Naive thymus-derived CD8-positive, alpha-beta T cell (primary cell): ENCODE measurements at regions not wholly inside any gene's neighbourhood (a gene's known extent, or its start where the extent isn't known, plus 50 kb on each side); places are given as distances from the start of the nearest gene placed in this dataset.

Experiments
- ATAC-seq, 2 donors: fragments of 150-1000 bp; cut with Tn5 transposase in 1 of 2; sonication (Bioruptor Pico), chemical (Tn5 transposase) in 1 of 2; 1 replicate in 1 of 2; 2 replicates in 1 of 2; pipeline ENCODE4 v1.10.0; 2021; ENCODE audit warnings: mild to moderate bottlenecking in 2 of 2, moderate library complexity in 2 of 2
- POLR2A ChIA-PET: fragments of 350-600 bp; sonication (Branson Sonifier 250); formaldehyde crosslinking; loops from one replicate; lab custom pipeline; 2021; ENCODE audit warnings: antibody characterized with exemption; lab: Charles Lee
- DNase-seq, 10 donors: peaks; one replicate each; pipeline versions ENCODE4 v3.0.0 to v3.0.0-alpha.2; 2020 to 2022
- H3K27ac Mint-ChIP-seq, 10 donors: one replicate each; pipeline ENCODE4 v1.8.0; 2020 to 2022; ENCODE audit warnings: mild to moderate bottlenecking in 10 of 10, mixed read lengths in 10 of 10, moderate library complexity in 4 of 10, inconsistent platforms in 1 of 10
- H3K27me3 Mint-ChIP-seq, 5 donors: one replicate each; pipeline ENCODE4 v1.8.0; 2021 to 2022; ENCODE audit warnings: mixed read lengths in 5 of 5
- H3K36me3 Mint-ChIP-seq, 3 donors: one replicate each; pipeline ENCODE4 v1.8.0; 2020 to 2022; ENCODE audit warnings: mixed read lengths in 3 of 3, mild to moderate bottlenecking in 2 of 3, inconsistent platforms in 1 of 3
- H3K4me1 Mint-ChIP-seq, 4 donors: one replicate each; pipeline ENCODE4 v1.8.0; 2021 to 2022; ENCODE audit warnings: mixed read lengths in 4 of 4
- H3K4me3 Mint-ChIP-seq, 10 donors: one replicate each; pipeline ENCODE4 v1.8.0; 2020 to 2022; ENCODE audit warnings: mild to moderate bottlenecking in 10 of 10, mixed read lengths in 10 of 10, moderate library complexity in 6 of 10, inconsistent platforms in 1 of 10
- H3K9me3 Mint-ChIP-seq, 9 donors: one replicate each; pipeline ENCODE4 v1.8.0; 2020 to 2022; ENCODE audit warnings: mixed read lengths in 9 of 9, mild to moderate bottlenecking in 3 of 9, inconsistent platforms in 1 of 9, moderate library complexity in 1 of 9

GRCh38 chr4:136855886-136856285 lies 676.4 kb downstream of the PCDH18 start:
- no peaks in the 10 kb centered on the region for H3K27me3 Mint-ChIP-seq
- peaks cover 0 to 5% (median 0%) of the 10 kb centered on the region in 3 donors for H3K36me3 Mint-ChIP-seq
- no peak for ATAC-seq
- POLR2A ChIA-PET, result no interaction called here
- no peak overlapping the region for H3K27ac Mint-ChIP-seq
- H3K4me3 Mint-ChIP-seq, result no peak overlapping the region
- peaks cover 0 to 8% (median 0%) of the 10 kb centered on the region in 9 donors for H3K9me3 Mint-ChIP-seq
- DNase-seq, result no peak
- H3K4me1 Mint-ChIP-seq, result no peaks in the 10 kb centered on the region

DNA sequence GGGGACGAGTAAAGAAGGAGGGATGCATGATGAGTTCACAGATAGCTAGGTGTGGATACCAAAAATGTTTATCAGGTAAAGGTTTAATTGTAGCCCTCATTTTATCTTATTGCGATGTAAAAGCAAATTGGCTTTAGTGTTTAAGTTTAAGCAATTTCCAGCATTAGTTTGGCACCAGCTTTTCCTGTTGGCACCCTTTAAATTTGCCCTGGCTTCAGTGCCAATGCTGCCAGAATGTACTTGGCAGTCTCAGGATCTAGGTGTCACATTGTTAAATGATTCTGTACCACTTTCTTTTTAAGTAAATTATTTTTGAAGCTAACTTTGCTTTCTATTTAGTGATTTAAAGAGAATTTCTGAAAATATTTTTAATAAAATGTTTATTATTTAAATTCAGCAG lies 681.8 kb downstream of the PCDH18 start:
- Mint-ChIP-seq H3K36me3 (peaks cover 0 to 10% (median 0%) of the 10 kb centered on the region in 3 donors), H3K4me1 (no peaks in the 10 kb centered on the region), H3K27ac (no peak overlapping the region), H3K4me3 (no peak overlapping the region), H3K27me3 (no peaks in the 10 kb centered on the region), H3K9me3 (peaks cover 0 to 14% (median 6%) of the 10 kb centered on the region in 9 donors)
- DNase-seq (no peak), ATAC-seq (no peak)
- POLR2A ChIA-PET, result no interaction called here

DNA sequence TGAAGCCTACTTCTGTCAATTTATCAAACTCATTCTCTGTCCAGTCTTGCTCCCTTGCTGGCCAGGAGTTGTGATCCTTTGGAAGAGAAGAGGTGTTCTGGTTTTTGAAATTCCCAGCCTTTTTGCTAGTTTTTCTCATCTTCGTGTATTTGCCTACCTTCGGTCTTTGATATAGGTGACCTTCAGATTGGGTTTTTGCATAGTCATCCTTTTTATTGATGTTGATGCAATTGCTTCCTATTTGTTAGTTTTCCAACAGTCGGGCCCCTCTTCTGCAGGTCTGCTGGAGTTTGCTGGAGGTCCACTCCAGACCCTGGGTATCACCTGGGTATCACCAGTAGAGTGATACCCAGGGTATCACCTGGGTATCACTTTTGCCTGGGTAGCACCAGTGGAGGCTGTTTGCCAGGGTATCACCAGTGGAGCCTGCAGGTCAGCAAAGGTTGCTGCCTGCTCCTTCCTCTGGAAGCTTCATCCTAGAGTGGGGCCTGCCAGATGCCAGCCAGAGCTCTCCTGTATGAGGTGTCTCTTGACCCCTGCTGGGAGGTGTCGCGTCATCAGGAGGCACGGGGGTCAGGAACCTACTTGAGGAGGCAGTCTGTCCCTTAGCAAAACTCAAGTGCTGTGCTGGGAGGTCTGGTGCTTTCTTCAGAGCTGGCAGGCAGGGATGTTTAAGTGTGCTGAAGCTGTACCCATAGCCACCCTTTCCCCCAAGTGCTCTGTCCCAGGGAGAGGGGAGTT lies 684.2 kb downstream of the PCDH18 start:
- DNase-seq, result no peak
- Mint-ChIP-seq H3K27me3 (no peaks in the 10 kb centered on the region), H3K4me3 (no peak overlapping the region), H3K4me1 (no peaks in the 10 kb centered on the region), H3K9me3 (peaks cover 0 to 18% (median 5%) of the 10 kb centered on the region in 9 donors), H3K36me3 (peaks cover 0 to 5% (median 0%) of the 10 kb centered on the region in 3 donors), H3K27ac (no peak overlapping the region)
- POLR2A ChIA-PET, result no interaction called here
- no peak for ATAC-seq

DNA sequence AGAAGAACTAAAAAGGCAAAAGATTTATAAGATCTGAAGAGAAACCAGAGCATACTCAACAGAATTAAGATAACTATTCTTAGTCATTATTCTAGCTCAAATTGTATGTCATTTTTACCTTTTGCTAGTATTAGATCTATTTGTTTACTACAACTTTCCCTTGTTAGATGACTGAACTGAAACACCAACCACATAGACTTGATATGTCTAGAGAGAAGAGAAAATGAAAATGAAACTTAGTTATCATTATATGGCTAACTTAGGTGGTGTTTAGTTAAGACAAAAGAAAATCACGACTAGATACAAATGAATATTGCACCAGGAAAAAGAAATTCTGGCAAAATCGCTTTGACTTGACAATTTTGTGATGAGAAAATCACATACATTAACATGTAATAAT lies 690.8 kb downstream of the PCDH18 start:
- ATAC-seq (no peak), DNase-seq (no peak)
- POLR2A ChIA-PET, result no interaction called here
- H3K9me3 Mint-ChIP-seq, result peaks cover 0 to 18% (median 10%) of the 10 kb centered on the region in 9 donors
- H3K36me3 Mint-ChIP-seq, result peaks cover 0 to 5% (median 0%) of the 10 kb centered on the region in 3 donors
- no peak overlapping the region for H3K4me3 Mint-ChIP-seq
- H3K27me3 Mint-ChIP-seq, result no peaks in the 10 kb centered on the region
- H3K27ac Mint-ChIP-seq, result no peak overlapping the region
- H3K4me1 Mint-ChIP-seq, result no peaks in the 10 kb centered on the region

- no peak for DNase-seq
- no peak for ATAC-seq
- no peaks in the 10 kb centered on the region for H3K36me3 Mint-ChIP-seq
- H3K4me1 Mint-ChIP-seq, result no peaks in the 10 kb centered on the region
- H3K27ac Mint-ChIP-seq, result no peak overlapping the region
- no peaks in the 10 kb centered on the region for H3K27me3 Mint-ChIP-seq
- no peak overlapping the region for H3K4me3 Mint-ChIP-seq
- peaks cover 0 to 14% (median 2%) of the 10 kb centered on the region in 9 donors for H3K9me3 Mint-ChIP-seq
- POLR2A ChIA-PET, result no interaction called here
Measured at GRCh38 chr4:136838607-136839006, 693.7 kb downstream of the PCDH18 start.

- H3K27me3 Mint-ChIP-seq, result no peaks in the 10 kb centered on the region
- H3K27ac Mint-ChIP-seq, result no peak overlapping the region
- H3K36me3 Mint-ChIP-seq, result no peaks in the 10 kb centered on the region
- H3K4me1 Mint-ChIP-seq, result no peaks in the 10 kb centered on the region
- DNase-seq (no peak), ATAC-seq (no peak)
- POLR2A ChIA-PET, result no interaction called here
- H3K9me3 Mint-ChIP-seq, result peaks cover 0 to 6% (median 0%) of the 10 kb centered on the region in 9 donors
- no peak overlapping the region for H3K4me3 Mint-ChIP-seq
Measured at GRCh38 chr4:136831553-136831952, 700.7 kb downstream of the PCDH18 start.

- no peaks in the 10 kb centered on the region for H3K27me3 Mint-ChIP-seq
Measured at GRCh38 chr4:136829280-136829679, 703.0 kb downstream of the PCDH18 start.

DNA sequence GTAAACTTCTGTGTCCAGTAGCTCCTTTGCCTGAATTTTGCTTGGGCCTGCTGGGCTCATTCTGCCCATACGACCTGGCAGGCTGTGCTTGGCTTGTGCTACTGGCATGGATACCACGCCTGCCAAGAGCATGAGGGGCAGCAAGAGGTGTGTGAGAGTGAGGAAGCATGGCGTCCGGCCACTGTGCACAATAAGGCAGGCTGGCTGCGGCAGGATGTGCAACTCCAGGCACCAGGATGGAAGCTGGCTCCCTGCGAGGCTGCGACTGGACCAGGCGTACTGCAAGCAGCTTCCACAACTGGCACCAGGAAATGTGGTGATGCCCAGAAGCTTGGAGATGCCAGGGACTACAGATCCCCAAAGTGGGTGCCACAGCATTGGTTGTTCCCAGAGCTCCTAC lies 709.3 kb downstream of the PCDH18 start:
- Mint-ChIP-seq H3K36me3 (no peaks in the 10 kb centered on the region), H3K4me1 (no peaks in the 10 kb centered on the region), H3K4me3 (no peak overlapping the region), H3K27me3 (no peaks in the 10 kb centered on the region), H3K9me3 (peaks cover 0 to 2% (median 0%) of the 10 kb centered on the region in 9 donors), H3K27ac (no peak overlapping the region)
- ATAC-seq, result no peak
- POLR2A ChIA-PET, result no interaction called here
- DNase-seq, result no peak

More at GRCh38 chr4:136829280-136829679, 703.0 kb downstream of the PCDH18 start:
- Mint-ChIP-seq H3K4me3 (no peak overlapping the region), H3K9me3 (peaks cover 0 to 4% (median 0%) of the 10 kb centered on the region in 9 donors), H3K36me3 (no peaks in the 10 kb centered on the region), H3K27ac (no peak overlapping the region), H3K4me1 (no peaks in the 10 kb centered on the region)
- POLR2A ChIA-PET, result no interaction called here
- ATAC-seq (no peak), DNase-seq (no peak)

DNA sequence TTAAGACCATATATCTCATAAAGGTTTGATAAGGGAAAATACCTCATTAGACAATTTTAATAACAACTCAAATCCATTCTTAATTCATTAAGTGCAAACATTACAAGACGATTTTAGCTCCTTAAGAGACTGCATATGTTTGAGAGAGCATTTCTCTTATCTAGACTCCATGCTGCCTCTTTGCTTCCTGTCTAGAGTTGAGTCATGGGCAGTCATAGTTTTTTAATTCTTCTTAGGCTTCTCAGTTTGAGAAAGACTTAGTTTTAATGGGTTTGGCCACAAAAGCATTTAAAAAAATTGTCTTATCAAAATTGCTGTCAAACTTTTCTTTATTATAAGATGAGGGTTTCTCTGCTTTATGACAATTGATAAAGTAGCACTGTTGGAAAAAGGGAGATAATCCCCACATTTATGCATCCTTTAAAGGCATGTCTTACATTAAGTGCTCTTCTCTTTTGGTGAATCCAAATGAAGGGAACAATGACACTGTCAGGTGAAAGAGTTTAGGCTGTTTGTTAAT lies 713.4 kb downstream of the PCDH18 start:
- Mint-ChIP-seq H3K27ac (no peak overlapping the region), H3K4me1 (no peaks in the 10 kb centered on the region), H3K27me3 (no peaks in the 10 kb centered on the region), H3K9me3 (no peaks in the 10 kb centered on the region), H3K36me3 (no peaks in the 10 kb centered on the region), H3K4me3 (no peak overlapping the region)
- no peak for ATAC-seq
- DNase-seq, result no peak
- POLR2A ChIA-PET, result no interaction called here

- Mint-ChIP-seq H3K4me1 (no peaks in the 10 kb centered on the region), H3K27me3 (no peaks in the 10 kb centered on the region), H3K4me3 (no peak overlapping the region)
Measured at GRCh38 chr4:136812100-136812880, 720.0 kb downstream of the PCDH18 start.

GRCh38 chr4:136811496-136812077 lies 720.7 kb downstream of the PCDH18 start:
- Mint-ChIP-seq H3K27ac (no peak overlapping the region), H3K27me3 (no peaks in the 10 kb centered on the region), H3K9me3 (peaks cover 0 to 3% (median 0%) of the 10 kb centered on the region in 9 donors), H3K36me3 (no peaks in the 10 kb centered on the region), H3K4me1 (no peaks in the 10 kb centered on the region), H3K4me3 (no peak overlapping the region)
- no peak for ATAC-seq
- DNase-seq, result no peak
- POLR2A ChIA-PET, result no interaction called here

More at GRCh38 chr4:136812100-136812880, 720.0 kb downstream of the PCDH18 start:
- no peak for ATAC-seq
- Mint-ChIP-seq H3K36me3 (no peaks in the 10 kb centered on the region), H3K27ac (peak overlapping the region in 1 of 10 donors; percentile 78), H3K9me3 (peaks cover 0 to 3% (median 0%) of the 10 kb centered on the region in 9 donors)
- DNase-seq, result peak in 1 of 10 donors; percentile 61
- POLR2A ChIA-PET, result no interaction called here

DNA sequence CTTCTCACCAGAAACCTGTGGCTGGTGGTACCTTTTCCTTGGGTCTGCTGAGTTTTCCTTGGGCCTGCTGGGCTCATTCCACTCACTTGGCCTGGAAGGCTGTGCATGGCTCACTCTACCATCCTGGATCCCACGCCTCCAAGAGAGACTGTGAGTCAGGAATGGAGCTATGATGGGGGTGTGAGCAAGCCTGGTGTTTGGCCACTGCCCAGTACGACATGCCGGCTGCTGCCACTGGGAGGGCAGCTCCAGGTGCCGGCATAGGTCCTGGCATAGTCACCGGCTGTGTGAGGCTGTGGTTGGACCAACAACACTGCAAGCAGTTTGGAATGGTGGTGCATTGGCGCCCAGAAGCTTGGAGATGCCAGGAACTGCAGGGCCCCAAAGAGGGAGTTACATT lies 721.7 kb downstream of the PCDH18 start:
- POLR2A ChIA-PET, result no interaction called here
- no peaks in the 10 kb centered on the region for H3K27me3 Mint-ChIP-seq
- H3K27ac Mint-ChIP-seq, result no peak overlapping the region
- ATAC-seq, result no peak
- no peaks in the 10 kb centered on the region for H3K4me1 Mint-ChIP-seq
- peaks cover 0 to 9% (median 2%) of the 10 kb centered on the region in 9 donors for H3K9me3 Mint-ChIP-seq
- no peaks in the 10 kb centered on the region for H3K36me3 Mint-ChIP-seq
- no peak for DNase-seq
- H3K4me3 Mint-ChIP-seq, result no peak overlapping the region

DNA sequence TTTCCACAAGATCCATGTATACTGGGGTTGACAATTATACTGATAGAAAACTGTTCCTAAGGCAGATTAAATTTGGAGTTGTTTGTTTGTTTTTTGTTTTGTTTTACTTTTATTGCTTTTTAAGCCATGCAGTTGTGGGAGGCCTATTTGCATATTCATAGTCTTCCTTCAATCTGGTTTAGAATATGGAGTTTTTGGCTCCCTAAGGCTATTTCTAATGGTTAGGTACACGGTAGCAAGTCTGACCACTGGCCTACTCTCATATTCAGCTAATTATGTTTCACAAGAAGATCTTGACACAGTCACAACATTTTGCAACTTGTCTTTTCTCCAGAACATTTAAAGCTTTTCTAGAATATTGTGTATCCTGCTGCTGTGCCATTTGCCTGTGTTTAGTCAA lies 725.5 kb downstream of the PCDH18 start:
- POLR2A ChIA-PET, result no interaction called here
- H3K9me3 Mint-ChIP-seq, result peaks cover 0 to 12% (median 1%) of the 10 kb centered on the region in 9 donors
- no peak for ATAC-seq
- no peak for DNase-seq
- H3K36me3 Mint-ChIP-seq, result no peaks in the 10 kb centered on the region
- H3K4me1 Mint-ChIP-seq, result no peaks in the 10 kb centered on the region
- no peak overlapping the region for H3K27ac Mint-ChIP-seq
- no peaks in the 10 kb centered on the region for H3K27me3 Mint-ChIP-seq
- H3K4me3 Mint-ChIP-seq, result no peak overlapping the region
